ENCODE measurements at regions not wholly inside any gene's neighbourhood (a gene's known extent, or its start where the extent isn't known, plus 50 kb on each side); places are given as distances from the start of the nearest gene placed in this dataset.

- TF ChIP-seq, protein P1, sequence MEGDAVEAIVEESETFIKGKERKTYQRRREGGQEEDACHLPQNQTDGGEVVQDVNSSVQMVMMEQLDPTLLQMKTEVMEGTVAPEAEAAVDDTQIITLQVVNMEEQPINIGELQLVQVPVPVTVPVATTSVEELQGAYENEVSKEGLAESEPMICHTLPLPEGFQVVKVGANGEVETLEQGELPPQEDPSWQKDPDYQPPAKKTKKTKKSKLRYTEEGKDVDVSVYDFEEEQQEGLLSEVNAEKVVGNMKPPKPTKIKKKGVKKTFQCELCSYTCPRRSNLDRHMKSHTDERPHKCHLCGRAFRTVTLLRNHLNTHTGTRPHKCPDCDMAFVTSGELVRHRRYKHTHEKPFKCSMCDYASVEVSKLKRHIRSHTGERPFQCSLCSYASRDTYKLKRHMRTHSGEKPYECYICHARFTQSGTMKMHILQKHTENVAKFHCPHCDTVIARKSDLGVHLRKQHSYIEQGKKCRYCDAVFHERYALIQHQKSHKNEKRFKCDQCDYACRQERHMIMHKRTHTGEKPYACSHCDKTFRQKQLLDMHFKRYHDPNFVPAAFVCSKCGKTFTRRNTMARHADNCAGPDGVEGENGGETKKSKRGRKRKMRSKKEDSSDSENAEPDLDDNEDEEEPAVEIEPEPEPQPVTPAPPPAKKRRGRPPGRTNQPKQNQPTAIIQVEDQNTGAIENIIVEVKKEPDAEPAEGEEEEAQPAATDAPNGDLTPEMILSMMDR (conservative IDR thresholded peaks at IDR 0.05; ENCODE audit: low read depth, low read length), result no peak
- TF ChIP-seq EZH2phosphoT487 (IDR thresholded peaks at IDR 0.05; ENCODE audit: borderline replicate concordance, low read length), result no peak
These were observed 1214.9 kb upstream of the IGFBP7 start for GRCh38 chr4:58325070-58325469.

All from PC-3 (cell line).